ENCODE measurements at regions not wholly inside any gene's neighbourhood (a gene's known extent, or its start where the extent isn't known, plus 50 kb on each side); places are given as distances from the start of the nearest gene placed in this dataset.

GRCh38 chr2:53108246-53108645, 659.4 kb upstream of the CHAC2 start:
- no peaks in the 10 kb centered on the region for H3K27me3 ChIP-seq
- no peaks in the 10 kb centered on the region for H3K9me3 ChIP-seq
- no peaks in the 10 kb centered on the region for H3K36me3 ChIP-seq
- intact Hi-C loops (cut with DNase I) = no loop called here
- TF ChIP-seq CTCF (IDR thresholded peaks at IDR 0.05) (no peak), POLR2AphosphoS5 (IDR thresholded peaks at IDR 0.05) (no peak), EP300 (IDR thresholded peaks at IDR 0.05) (no peak), POLR2A (IDR thresholded peaks at IDR 0.05) (no peak)
- H3K4me1 ChIP-seq = no peaks in the 10 kb centered on the region
- DNase-seq = no peak
- WGBS, 2 donors = 66 to 85% methylated on average over 2 of the region's 2 CpGs
- H3K4me3 ChIP-seq = no peak overlapping the region
- H3K27ac ChIP-seq = no peak overlapping the region

GRCh38 chr2:53104263-53104662, 663.3 kb upstream of the CHAC2 start:
- intact Hi-C loops (cut with DNase I) = no loop called here
- TF ChIP-seq POLR2A (IDR thresholded peaks at IDR 0.05) (no peak), EP300 (IDR thresholded peaks at IDR 0.05) (no peak), CTCF (IDR thresholded peaks at IDR 0.05) (no peak), POLR2AphosphoS5 (IDR thresholded peaks at IDR 0.05) (no peak)
- no peak overlapping the region for H3K27ac ChIP-seq
- H3K36me3 ChIP-seq = no peaks in the 10 kb centered on the region
- H3K9me3 ChIP-seq = peaks cover 0 to 3% (median 0%) of the 10 kb centered on the region in 4 donors
- 58 to 83% methylated on average over 4 of the region's 4 CpGs for WGBS, 2 donors
- DNase-seq = no peak
- H3K27me3 ChIP-seq = no peaks in the 10 kb centered on the region
- H3K4me1 ChIP-seq = no peaks in the 10 kb centered on the region
- no peak overlapping the region for H3K4me3 ChIP-seq

- intact Hi-C loops (cut with DNase I) = no loop called here
- H3K4me3 ChIP-seq = no peak overlapping the region
- no peaks in the 10 kb centered on the region for H3K4me1 ChIP-seq
- TF ChIP-seq POLR2A (IDR thresholded peaks at IDR 0.05) (no peak), POLR2AphosphoS5 (IDR thresholded peaks at IDR 0.05) (no peak), CTCF (IDR thresholded peaks at IDR 0.05) (no peak), EP300 (IDR thresholded peaks at IDR 0.05) (no peak)
- no peaks in the 10 kb centered on the region for H3K27me3 ChIP-seq
- no peaks in the 10 kb centered on the region for H3K36me3 ChIP-seq
- peaks cover 0 to 3% (median 0%) of the 10 kb centered on the region in 4 donors for H3K9me3 ChIP-seq
- DNase-seq = no peak
- no peak overlapping the region for H3K27ac ChIP-seq
Measured at GRCh38 chr2:53103679-53104078, 663.9 kb upstream of the CHAC2 start.

- 19 to 64% methylated on average over 4 of the region's 4 CpGs for WGBS, 2 donors
- intact Hi-C loops (cut with DNase I) = no loop called here
- DNase-seq = no peak
- H3K4me3 ChIP-seq = no peak overlapping the region
- H3K36me3 ChIP-seq = no peaks in the 10 kb centered on the region
- no peaks in the 10 kb centered on the region for H3K27me3 ChIP-seq
- TF ChIP-seq CTCF (IDR thresholded peaks at IDR 0.05) = no peak
- H3K4me1 ChIP-seq = no peaks in the 10 kb centered on the region
- H3K27ac ChIP-seq = no peak overlapping the region
- peaks cover 0 to 3% (median 0%) of the 10 kb centered on the region in 4 donors for H3K9me3 ChIP-seq
Measured at GRCh38 chr2:53098696-53099078, 668.9 kb upstream of the CHAC2 start.

GRCh38 chr2:53096351-53096750, 671.3 kb upstream of the CHAC2 start:
- Histone ChIP-seq H3K4me3 (no peak overlapping the region), H3K36me3 (no peaks in the 10 kb centered on the region), H3K4me1 (no peaks in the 10 kb centered on the region), H3K27me3 (no peaks in the 10 kb centered on the region), H3K9me3 (peaks cover 0 to 3% (median 0%) of the 10 kb centered on the region in 4 donors), H3K27ac (no peak overlapping the region)
- DNase-seq = no peak
- intact Hi-C loops (cut with DNase I) = no loop called here
- 79 to 81% methylated on average over 4 of the region's 4 CpGs for WGBS, 2 donors
- TF ChIP-seq POLR2A (IDR thresholded peaks at IDR 0.05) (no peak), EP300 (IDR thresholded peaks at IDR 0.05) (no peak), CTCF (IDR thresholded peaks at IDR 0.05) (no peak), POLR2AphosphoS5 (IDR thresholded peaks at IDR 0.05) (no peak)

Measured in sigmoid colon (tissue), 6 donors.